ENCODE measurements at regions not wholly inside any gene's neighbourhood (a gene's known extent, or its start where the extent isn't known, plus 50 kb on each side); places are given as distances from the start of the nearest gene placed in this dataset.
A peak's percentile ranks its signal among the peaks of the same experiment; 100 is the strongest.

- Mint-ChIP-seq H3K9me3 (no peaks in the 10 kb centered on the region), H3K27me3 (peaks cover 16 to 17% of the 10 kb centered on the region in 2 donors), H3K36me3 (peaks cover 6% of the 10 kb centered on the region), H3K4me1 (ENCODE audit: low read depth in 2 of 2) (peaks cover 43 to 44% of the 10 kb centered on the region in 2 donors), H3K27ac (peak overlapping the region; percentile 48 to 68), H3K4me3 (peak overlapping the region; percentile 50)
- ATAC-seq (peak; percentile 88 to 91), DNase-seq (ENCODE audit: low spot score) (peak; percentile 75)
Observed at GRCh38 chr2:12074126-12074844, 327.9 kb downstream of the LPIN1 start.

DNA sequence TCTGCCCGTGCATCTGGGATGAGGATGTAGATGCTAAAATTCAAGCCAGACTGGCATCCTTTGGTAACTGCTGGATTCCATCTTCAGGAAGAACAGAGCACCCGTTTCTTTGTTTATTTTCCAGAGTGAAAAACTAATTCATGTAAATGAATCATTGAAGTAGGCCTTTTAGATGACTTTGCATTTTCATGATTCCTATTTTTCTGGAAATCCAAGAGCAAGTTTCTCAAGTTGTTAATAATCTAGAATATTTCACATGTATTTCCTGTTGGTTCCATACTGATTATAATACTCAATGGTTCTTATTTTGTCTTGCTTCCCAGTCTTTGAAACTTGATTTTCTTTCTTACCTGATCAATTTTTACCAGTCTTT lies 328.4 kb downstream of the LPIN1 start:
- Mint-ChIP-seq H3K9me3 (no peaks in the 10 kb centered on the region), H3K27ac (peak overlapping the region in 1 of 2 donors; percentile 48), H3K4me1 (ENCODE audit: low read depth in 2 of 2) (peaks cover 43 to 47% of the 10 kb centered on the region in 2 donors)

GRCh38 chr2:12075603-12076002 lies 329.2 kb downstream of the LPIN1 start:
- Mint-ChIP-seq H3K4me1 (ENCODE audit: low read depth in 2 of 2) (peaks cover 37 to 43% of the 10 kb centered on the region in 2 donors), H3K27me3 (peaks cover 9 to 15% of the 10 kb centered on the region in 2 donors), H3K9me3 (no peaks in the 10 kb centered on the region), H3K36me3 (peaks cover 2% of the 10 kb centered on the region), H3K4me3 (no peak overlapping the region), H3K27ac (no peak overlapping the region)
- DNase-seq (ENCODE audit: low spot score) (no peak), ATAC-seq (no peak)

More for the DNA sequence above, 328.4 kb downstream of the LPIN1 start:
- Mint-ChIP-seq H3K36me3 (peaks cover 6% of the 10 kb centered on the region), H3K4me3 (peak overlapping the region; percentile 50), H3K27me3 (peaks cover 17 to 19% of the 10 kb centered on the region in 2 donors)
- no peak for DNase-seq (ENCODE audit: low spot score)
- ATAC-seq, result no peak

- Mint-ChIP-seq H3K4me1 (ENCODE audit: low read depth in 2 of 2) (peaks cover 33 to 37% of the 10 kb centered on the region in 2 donors), H3K9me3 (no peaks in the 10 kb centered on the region), H3K36me3 (no peaks in the 10 kb centered on the region), H3K4me3 (no peak overlapping the region), H3K27ac (no peak overlapping the region), H3K27me3 (peaks cover 8 to 12% of the 10 kb centered on the region in 2 donors)
- no peak for DNase-seq (ENCODE audit: low spot score)
- ATAC-seq, result no peak
Observed at GRCh38 chr2:12076810-12077209, 330.4 kb downstream of the LPIN1 start.

- Mint-ChIP-seq H3K4me3 (no peak overlapping the region), H3K36me3 (no peaks in the 10 kb centered on the region), H3K4me1 (ENCODE audit: low read depth in 2 of 2) (peaks cover 23 to 28% of the 10 kb centered on the region in 2 donors), H3K27me3 (peaks cover 8 to 12% of the 10 kb centered on the region in 2 donors), H3K27ac (peak overlapping the region in 1 of 2 donors; percentile 43), H3K9me3 (no peaks in the 10 kb centered on the region)
- DNase-seq (ENCODE audit: low spot score) (no peak), ATAC-seq (no peak)
Observed at GRCh38 chr2:12080360-12080759, 333.9 kb downstream of the LPIN1 start.

GRCh38 chr2:12081481-12082210 lies 335.2 kb downstream of the LPIN1 start:
- Mint-ChIP-seq H3K27ac (no peak overlapping the region), H3K9me3 (no peaks in the 10 kb centered on the region), H3K27me3 (peaks cover 8 to 12% of the 10 kb centered on the region in 2 donors), H3K4me1 (ENCODE audit: low read depth in 2 of 2) (peaks cover 23 to 28% of the 10 kb centered on the region in 2 donors), H3K36me3 (no peaks in the 10 kb centered on the region), H3K4me3 (no peak overlapping the region)
- DNase-seq (ENCODE audit: low spot score), result no peak
- ATAC-seq, result no peak

DNA sequence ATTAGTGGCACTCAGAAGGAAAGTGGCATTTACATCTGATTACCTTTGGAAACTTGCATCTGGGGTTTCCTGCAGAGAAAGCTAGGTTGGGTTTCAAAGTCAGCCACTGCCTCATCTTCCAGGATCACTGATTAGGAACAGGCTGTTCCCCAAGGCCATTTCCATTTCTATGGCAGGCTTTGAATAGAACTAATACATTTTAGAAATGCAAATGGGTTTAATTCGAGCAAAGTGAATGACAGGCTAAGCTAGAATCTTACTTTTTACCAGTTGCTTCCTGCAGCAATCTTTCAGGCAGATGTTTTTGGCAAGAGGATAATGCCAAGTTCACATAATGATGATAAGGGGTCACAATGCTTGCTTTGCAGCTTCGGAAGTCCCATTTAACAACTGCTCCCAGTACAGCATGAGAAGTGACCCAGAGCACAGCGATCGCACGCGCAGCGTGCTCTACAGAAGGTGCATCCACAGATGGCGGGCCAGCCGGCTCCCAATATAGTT lies 336.7 kb downstream of the LPIN1 start:
- Mint-ChIP-seq H3K27me3 (peaks cover 0 to 8% of the 10 kb centered on the region in 2 donors), H3K4me1 (ENCODE audit: low read depth in 2 of 2) (peaks cover 19 to 31% of the 10 kb centered on the region in 2 donors), H3K9me3 (no peaks in the 10 kb centered on the region), H3K4me3 (no peak overlapping the region), H3K36me3 (no peaks in the 10 kb centered on the region), H3K27ac (no peak overlapping the region)
- DNase-seq (ENCODE audit: low spot score) (no peak), ATAC-seq (no peak)

GRCh38 chr2:12083713-12084419 lies 337.4 kb downstream of the LPIN1 start:
- ATAC-seq, result no peak
- Mint-ChIP-seq H3K36me3 (peaks cover 3% of the 10 kb centered on the region), H3K4me1 (ENCODE audit: low read depth in 2 of 2) (peaks cover 22 to 33% of the 10 kb centered on the region in 2 donors), H3K9me3 (no peaks in the 10 kb centered on the region), H3K27ac (no peak overlapping the region), H3K27me3 (peaks cover 2 to 6% of the 10 kb centered on the region in 2 donors), H3K4me3 (no peak overlapping the region)
- DNase-seq (ENCODE audit: low spot score), result no peak

DNA sequence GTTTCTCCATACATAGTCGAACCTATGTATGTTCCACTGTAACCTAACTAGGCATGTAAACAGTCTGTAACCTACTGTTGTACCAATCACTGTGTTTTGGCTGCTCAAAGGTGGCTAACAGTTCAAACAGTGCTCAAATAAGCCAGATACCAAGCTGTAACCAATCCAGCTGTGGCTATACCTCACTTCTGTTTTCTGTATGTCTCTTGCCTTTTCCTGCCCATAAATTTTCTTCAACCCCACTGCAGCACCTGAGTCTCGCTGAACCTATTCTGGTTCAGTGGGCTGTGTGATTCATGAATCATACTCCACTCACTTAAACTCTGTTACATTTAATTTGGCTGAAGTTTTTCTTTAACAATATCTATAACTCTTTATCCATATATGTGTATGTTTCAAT lies 340.7 kb downstream of the LPIN1 start:
- Mint-ChIP-seq H3K9me3 (no peaks in the 10 kb centered on the region), H3K27ac (no peak overlapping the region), H3K4me3 (no peak overlapping the region), H3K36me3 (peaks cover 7% of the 10 kb centered on the region), H3K4me1 (ENCODE audit: low read depth in 2 of 2) (peaks cover 21 to 30% of the 10 kb centered on the region in 2 donors), H3K27me3 (peaks cover 5 to 14% of the 10 kb centered on the region in 2 donors)
- ATAC-seq, result no peak
- no peak for DNase-seq (ENCODE audit: low spot score)

GRCh38 chr2:12087671-12088380 lies 341.4 kb downstream of the LPIN1 start:
- DNase-seq (ENCODE audit: low spot score), result no peak
- Mint-ChIP-seq H3K4me1 (ENCODE audit: low read depth in 2 of 2) (peaks cover 21 to 30% of the 10 kb centered on the region in 2 donors), H3K27ac (no peak overlapping the region), H3K9me3 (no peaks in the 10 kb centered on the region), H3K27me3 (peaks cover 5 to 14% of the 10 kb centered on the region in 2 donors), H3K4me3 (peak overlapping the region; percentile 0), H3K36me3 (peaks cover 7% of the 10 kb centered on the region)
- ATAC-seq, result peak in 1 of 2 donors; percentile 60

DNA sequence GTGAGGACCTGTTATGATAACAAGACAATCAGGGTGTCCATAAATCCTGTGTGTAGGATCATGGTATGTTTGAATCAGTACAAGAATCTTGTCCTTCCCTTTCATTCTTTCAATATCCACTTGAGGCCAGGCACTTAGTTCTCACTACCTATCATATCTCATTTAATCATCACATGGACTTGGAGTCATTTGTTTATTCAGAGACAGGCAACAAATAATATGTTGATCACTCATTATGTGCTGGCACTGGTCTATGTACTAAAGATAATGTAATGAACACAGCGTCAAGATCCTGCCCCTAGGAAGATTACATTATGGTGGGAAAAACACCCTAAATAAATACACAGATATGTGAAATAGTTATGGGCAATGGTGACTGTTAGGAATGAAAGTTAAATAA lies 342.6 kb downstream of the LPIN1 start:
- ATAC-seq (no peak), DNase-seq (ENCODE audit: low spot score) (no peak)
- H3K4me1 Mint-ChIP-seq (ENCODE audit: low read depth in 2 of 2), result peaks cover 16 to 24% of the 10 kb centered on the region in 2 donors
- H3K27ac Mint-ChIP-seq, result no peak overlapping the region
- H3K27me3 Mint-ChIP-seq, result peaks cover 6 to 17% of the 10 kb centered on the region in 2 donors
- H3K36me3 Mint-ChIP-seq, result peaks cover 7% of the 10 kb centered on the region
- no peaks in the 10 kb centered on the region for H3K9me3 Mint-ChIP-seq
- H3K4me3 Mint-ChIP-seq, result no peak overlapping the region

DNA sequence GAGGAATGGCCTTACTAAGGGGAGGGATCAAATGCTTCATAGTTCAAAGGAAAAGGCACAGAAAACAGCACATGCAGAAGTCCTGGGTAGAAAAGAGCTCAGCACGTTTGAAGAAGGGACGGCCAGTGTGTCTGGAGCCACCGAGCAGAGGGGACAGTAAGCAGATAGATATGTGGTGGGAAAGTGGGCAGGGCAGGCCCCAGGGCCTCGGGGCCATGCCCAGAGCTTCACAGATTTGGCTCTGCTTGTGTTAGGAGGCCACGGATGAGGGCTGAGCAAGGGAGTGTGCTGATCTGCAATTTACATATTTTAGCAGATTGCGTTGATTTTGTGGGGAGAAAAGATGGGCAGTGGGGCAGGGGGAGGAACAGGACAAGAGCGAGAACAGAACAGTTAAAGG lies 343.1 kb downstream of the LPIN1 start:
- ATAC-seq (no peak), DNase-seq (ENCODE audit: low spot score) (no peak)
- Mint-ChIP-seq H3K27me3 (peaks cover 10 to 22% of the 10 kb centered on the region in 2 donors), H3K27ac (no peak overlapping the region), H3K4me3 (no peak overlapping the region), H3K4me1 (ENCODE audit: low read depth in 2 of 2) (peaks cover 13 to 24% of the 10 kb centered on the region in 2 donors), H3K9me3 (no peaks in the 10 kb centered on the region), H3K36me3 (peaks cover 12% of the 10 kb centered on the region)

GRCh38 chr2:12090072-12090471 lies 343.6 kb downstream of the LPIN1 start:
- Mint-ChIP-seq H3K4me3 (no peak overlapping the region), H3K4me1 (ENCODE audit: low read depth in 2 of 2) (peaks cover 13 to 24% of the 10 kb centered on the region in 2 donors), H3K36me3 (peaks cover 12% of the 10 kb centered on the region), H3K27me3 (peaks cover 10 to 23% of the 10 kb centered on the region in 2 donors), H3K27ac (no peak overlapping the region), H3K9me3 (no peaks in the 10 kb centered on the region)
- ATAC-seq (no peak), DNase-seq (ENCODE audit: low spot score) (no peak)

All from natural killer cell treated with Interleukin-12 subunit alpha and Interleukin-12 subunit beta and Interleukin-15 and Interleukin-18, amount 100 ng/mL, for 72 hours (primary cell).